Dendritic cell treated with granulocyte-macrophage colony-stimulating factor and Interleukin-4, amounts not matched to agents 40 ng/mL and 50 ng/mL, for 4 days (primary cell): ENCODE measurements at regions not wholly inside any gene's neighbourhood (a gene's known extent, or its start where the extent isn't known, plus 50 kb on each side); places are given as distances from the start of the nearest gene placed in this dataset.
"Not testable (repeated sequence)": the region's sequence is repeated elsewhere in the genome, so short reads cannot be mapped to it uniquely, and the experiment has no call there.

ENCODE experiments used
- H3K27ac Mint-ChIP-seq: one replicate; pipeline ENCODE4 v1.8.0; 2022; ENCODE audit warnings: mild to moderate bottlenecking, mixed read lengths
- H3K27me3 Mint-ChIP-seq: one replicate; pipeline ENCODE4 v1.8.0; 2022; ENCODE audit warnings: mild to moderate bottlenecking, mixed read lengths
- H3K36me3 Mint-ChIP-seq: one replicate; pipeline ENCODE4 v1.8.0; 2022; ENCODE audit warnings: low read depth, mixed read lengths
- H3K4me1 Mint-ChIP-seq: one replicate; pipeline ENCODE4 v1.8.0; 2022; ENCODE audit warnings: low read depth, mixed read lengths
- H3K4me3 Mint-ChIP-seq: one replicate; pipeline ENCODE4 v1.8.0; 2022; ENCODE audit warnings: mild to moderate bottlenecking, moderate library complexity, mixed read lengths
- H3K9me3 Mint-ChIP-seq: one replicate; pipeline ENCODE4 v1.8.0; 2022; ENCODE audit warnings: mixed read lengths
- intact Hi-C: fragments of 100-400 bp; cut with micrococcal nuclease; formaldehyde crosslinking; loops from one replicate; pipeline ENCODE4 v1.15.0; 2022

GRCh38 chr21:31819692-31820091, 53.1 kb upstream of the HUNK start:
- H3K27ac Mint-ChIP-seq, H3K4me3 Mint-ChIP-seq, H3K36me3 Mint-ChIP-seq, H3K27me3 Mint-ChIP-seq, intact Hi-C loops, H3K9me3 Mint-ChIP-seq, H3K4me1 Mint-ChIP-seq: not testable (repeated sequence)

GRCh38 chr21:31814356-31814755, 58.5 kb upstream of the HUNK start:
- H3K27ac Mint-ChIP-seq, H3K9me3 Mint-ChIP-seq, H3K36me3 Mint-ChIP-seq, intact Hi-C loops, H3K4me1 Mint-ChIP-seq, H3K4me3 Mint-ChIP-seq: not testable (repeated sequence)
- H3K27me3 Mint-ChIP-seq, result peaks cover 13% of the 10 kb centered on the region

- no peak overlapping the region for H3K27ac Mint-ChIP-seq
- no peaks in the 10 kb centered on the region for H3K36me3 Mint-ChIP-seq
- peaks cover 9% of the 10 kb centered on the region for H3K4me1 Mint-ChIP-seq
- H3K9me3 Mint-ChIP-seq, result no peaks in the 10 kb centered on the region
- no peak overlapping the region for H3K4me3 Mint-ChIP-seq
- peaks cover 13% of the 10 kb centered on the region for H3K27me3 Mint-ChIP-seq
- intact Hi-C loops, result no loop called here
Measured at GRCh38 chr21:31813862-31814261, 59.0 kb upstream of the HUNK start.

- H3K27me3 Mint-ChIP-seq, result peaks cover 19% of the 10 kb centered on the region
- no peaks in the 10 kb centered on the region for H3K9me3 Mint-ChIP-seq
- intact Hi-C loops, result no loop called here
- peaks cover 10% of the 10 kb centered on the region for H3K4me1 Mint-ChIP-seq
- no peak overlapping the region for H3K27ac Mint-ChIP-seq
- H3K36me3 Mint-ChIP-seq, result no peaks in the 10 kb centered on the region
- H3K4me3 Mint-ChIP-seq, result no peak overlapping the region
Measured at GRCh38 chr21:31804008-31804394, 68.8 kb upstream of the HUNK start.

GRCh38 chr21:31803039-31804007, 69.5 kb upstream of the HUNK start:
- Mint-ChIP-seq H3K27me3 (peaks cover 19% of the 10 kb centered on the region), H3K4me3 (no peak overlapping the region), H3K4me1 (peaks cover 9% of the 10 kb centered on the region), H3K36me3 (no peaks in the 10 kb centered on the region), H3K9me3 (no peaks in the 10 kb centered on the region), H3K27ac (no peak overlapping the region)
- intact Hi-C loops, result no loop called here

- Mint-ChIP-seq H3K4me1 (peaks cover 9% of the 10 kb centered on the region), H3K36me3 (no peaks in the 10 kb centered on the region), H3K27ac (no peak overlapping the region), H3K27me3 (peaks cover 19% of the 10 kb centered on the region), H3K4me3 (no peak overlapping the region), H3K9me3 (no peaks in the 10 kb centered on the region)
- intact Hi-C loops, result no loop called here
Measured at GRCh38 chr21:31802331-31802730, 70.4 kb upstream of the SCAF4 start.

- Mint-ChIP-seq H3K4me3 (no peak overlapping the region), H3K27me3 (peaks cover 21% of the 10 kb centered on the region), H3K27ac (no peak overlapping the region), H3K9me3 (no peaks in the 10 kb centered on the region), H3K4me1 (peaks cover 9% of the 10 kb centered on the region), H3K36me3 (no peaks in the 10 kb centered on the region)
- intact Hi-C loops, result no loop called here
Measured at GRCh38 chr21:31801551-31802219, 69.8 kb upstream of the SCAF4 start.

GRCh38 chr21:31798842-31799704, 67.2 kb upstream of the SCAF4 start:
- peaks cover 19% of the 10 kb centered on the region for H3K27me3 Mint-ChIP-seq

GRCh38 chr21:31795992-31796391, 64.1 kb upstream of the SCAF4 start:
- Mint-ChIP-seq H3K4me1 (peaks cover 9% of the 10 kb centered on the region), H3K27me3 (peaks cover 16% of the 10 kb centered on the region), H3K9me3 (no peaks in the 10 kb centered on the region), H3K4me3 (no peak overlapping the region), H3K36me3 (no peaks in the 10 kb centered on the region), H3K27ac (no peak overlapping the region)
- intact Hi-C loops, result no loop called here

More at GRCh38 chr21:31798842-31799704, 67.2 kb upstream of the SCAF4 start:
- peaks cover 9% of the 10 kb centered on the region for H3K4me1 Mint-ChIP-seq
- H3K36me3 Mint-ChIP-seq, result no peaks in the 10 kb centered on the region
- no peak overlapping the region for H3K27ac Mint-ChIP-seq
- H3K9me3 Mint-ChIP-seq, result no peaks in the 10 kb centered on the region
- H3K4me3 Mint-ChIP-seq, result no peak overlapping the region
- intact Hi-C loops, result no loop called here

GRCh38 chr21:31790420-31790819, 58.5 kb upstream of the SCAF4 start:
- H3K27ac Mint-ChIP-seq, H3K36me3 Mint-ChIP-seq, H3K4me3 Mint-ChIP-seq, intact Hi-C loops, H3K9me3 Mint-ChIP-seq: not testable (repeated sequence)
- peaks cover 13% of the 10 kb centered on the region for H3K4me1 Mint-ChIP-seq
- peaks cover 10% of the 10 kb centered on the region for H3K27me3 Mint-ChIP-seq

GRCh38 chr21:31788581-31788980, 56.7 kb upstream of the SCAF4 start:
- H3K36me3 Mint-ChIP-seq, result no peaks in the 10 kb centered on the region
- no peak overlapping the region for H3K4me3 Mint-ChIP-seq
- peaks cover 6% of the 10 kb centered on the region for H3K27me3 Mint-ChIP-seq
- H3K4me1 Mint-ChIP-seq, result peaks cover 13% of the 10 kb centered on the region
- no peaks in the 10 kb centered on the region for H3K9me3 Mint-ChIP-seq
- H3K27ac Mint-ChIP-seq, result no peak overlapping the region
- intact Hi-C loops, result loop anchor here (5.0 kb wide), 1 partner anchor 469 kb away; no protein-coding TSS in a partner anchor

GRCh38 chr21:31787691-31788090, 55.8 kb upstream of the SCAF4 start:
- intact Hi-C loops, result loop anchor here (2.0 to 5.0 kb wide), 2 partner anchors 79 to 470 kb away; no protein-coding TSS in a partner anchor
- Mint-ChIP-seq H3K4me1 (peaks cover 13% of the 10 kb centered on the region), H3K27me3 (peaks cover 10% of the 10 kb centered on the region)
- H3K36me3 Mint-ChIP-seq, H3K27ac Mint-ChIP-seq, H3K9me3 Mint-ChIP-seq, H3K4me3 Mint-ChIP-seq: not testable (repeated sequence)

GRCh38 chr21:31786164-31786920, 54.4 kb upstream of the SCAF4 start:
- Mint-ChIP-seq H3K4me3 (no peak overlapping the region), H3K27ac (no peak overlapping the region), H3K4me1 (peaks cover 22% of the 10 kb centered on the region), H3K9me3 (no peaks in the 10 kb centered on the region), H3K27me3 (peaks cover 7% of the 10 kb centered on the region), H3K36me3 (no peaks in the 10 kb centered on the region)
- intact Hi-C loops, result loop anchor here (2.0 to 5.0 kb wide), 2 partner anchors 80 to 471 kb away; no protein-coding TSS in a partner anchor
